ENCODE measurements at regions not wholly inside any gene's neighbourhood (a gene's known extent, or its start where the extent isn't known, plus 50 kb on each side); places are given as distances from the start of the nearest gene placed in this dataset.

- no peak for DNase-seq (ENCODE audit: low spot score)
These were observed 1349.0 kb downstream of the BRD1 start for GRCh38 chr22:48478529-48479265.

GRCh38 chr22:48478124-48478523 lies 1349.5 kb downstream of the BRD1 start:
- no peak for DNase-seq (ENCODE audit: low spot score)

- no peak for DNase-seq (ENCODE audit: low spot score)
These were observed 1350.5 kb downstream of the BRD1 start for GRCh38 chr22:48477031-48477721.

GRCh38 chr22:48476577-48476976 lies 1351.1 kb downstream of the BRD1 start:
- DNase-seq (ENCODE audit: low spot score): no peak

GRCh38 chr22:48475661-48476345 lies 1351.9 kb downstream of the BRD1 start:
- DNase-seq (ENCODE audit: low spot score): no peak

GRCh38 chr22:48474881-48475280 lies 1352.8 kb downstream of the BRD1 start:
- DNase-seq (ENCODE audit: low spot score): no peak

GRCh38 chr22:48473202-48473601 lies 1354.5 kb downstream of the BRD1 start:
- DNase-seq (ENCODE audit: low spot score): no peak

GRCh38 chr22:48464246-48464645 lies 1363.4 kb downstream of the BRD1 start:
- no peak for DNase-seq (ENCODE audit: low spot score)

GRCh38 chr22:48459859-48460823 lies 1367.5 kb downstream of the BRD1 start:
- no peak for DNase-seq (ENCODE audit: low spot score)

GRCh38 chr22:48459259-48459658 lies 1368.4 kb downstream of the BRD1 start:
- DNase-seq (ENCODE audit: low spot score): no peak

GRCh38 chr22:48456449-48456848 lies 1371.2 kb downstream of the BRD1 start:
- no peak for DNase-seq (ENCODE audit: low spot score)

- DNase-seq (ENCODE audit: low spot score): no peak
These were observed 1373.8 kb downstream of the BRD1 start for GRCh38 chr22:48453751-48454485.

GRCh38 chr22:48453171-48453570 lies 1374.5 kb downstream of the BRD1 start:
- DNase-seq (ENCODE audit: low spot score): no peak

GRCh38 chr22:48452766-48453165 lies 1374.9 kb downstream of the BRD1 start:
- DNase-seq (ENCODE audit: low spot score): no peak

- no peak for DNase-seq (ENCODE audit: low spot score)
These were observed 1375.8 kb downstream of the BRD1 start for GRCh38 chr22:48451891-48452290.

GRCh38 chr22:48450188-48450825 lies 1377.4 kb downstream of the BRD1 start:
- no peak for DNase-seq (ENCODE audit: low spot score)

GRCh38 chr22:48449466-48450187 lies 1378.0 kb downstream of the BRD1 start:
- DNase-seq (ENCODE audit: low spot score): no peak

GRCh38 chr22:48448821-48449220 lies 1378.9 kb downstream of the BRD1 start:
- DNase-seq (ENCODE audit: low spot score): no peak

GRCh38 chr22:48445113-48445827 lies 1382.4 kb downstream of the BRD1 start:
- DNase-seq (ENCODE audit: low spot score): no peak
